Lung (tissue), 11 donors: ENCODE measurements at regions not wholly inside any gene's neighbourhood (a gene's known extent, or its start where the extent isn't known, plus 50 kb on each side); places are given as distances from the start of the nearest gene placed in this dataset.

Experiments used
- ATAC-seq: fragments of 200-7000 bp; cut with Tn5 transposase; one replicate; pipeline ENCODE4 v1.9.1; 2020; ENCODE audit warnings: moderate number of reproducible peaks; ENCODE audit not compliant: insufficient read depth, low FRiP score
- DNase-seq, 3 donors: peaks; one replicate each; pipeline ENCODE4 v3.0.0-alpha.2; 2013 to 2017
- H3K27ac ChIP-seq, 2 donors: one replicate each; pipeline ENCODE4 v1.5.1; 2013; ENCODE audit warnings: mild to moderate bottlenecking in 2 of 2, moderate library complexity in 2 of 2, control low read depth in 1 of 2, inconsistent platforms in 1 of 2, low read depth in 1 of 2, low read length in 1 of 2
- H3K27me3 ChIP-seq, 3 donors: one replicate each; pipeline ENCODE4 v1.5.1; 2013; ENCODE audit warnings: low read length in 2 of 3; ENCODE audit not compliant: control insufficient read depth in 3 of 3, insufficient read depth in 3 of 3
- H3K36me3 ChIP-seq, 4 donors: one replicate each; pipeline ENCODE4 v1.5.1; 2013; ENCODE audit warnings: low read length in 4 of 4, mild to moderate bottlenecking in 1 of 4, moderate library complexity in 1 of 4; ENCODE audit not compliant: control insufficient read depth in 4 of 4, insufficient read depth in 4 of 4
- H3K4me1 ChIP-seq, 5 donors: one replicate each; pipeline ENCODE4 v1.5.1; 2013; ENCODE audit warnings: low read length in 5 of 5, mild to moderate bottlenecking in 2 of 5, moderate library complexity in 1 of 5; ENCODE audit not compliant: control insufficient read depth in 5 of 5, insufficient read depth in 5 of 5
- H3K4me3 ChIP-seq: one replicate; pipeline ENCODE4 v1.5.1; 2013; ENCODE audit warnings: mild to moderate bottlenecking, control low read depth, moderate library complexity
- H3K9ac ChIP-seq, 2 donors: one replicate each; pipeline ENCODE4 v1.5.1; 2013; ENCODE audit warnings: low read length in 2 of 2, control low read depth in 1 of 2; ENCODE audit not compliant: insufficient read depth in 1 of 2
- H3K9me3 ChIP-seq, 4 donors: one replicate each; pipeline ENCODE4 v1.5.1; 2013; ENCODE audit warnings: low read length in 3 of 4, mild to moderate bottlenecking in 1 of 4, moderate library complexity in 1 of 4; ENCODE audit not compliant: control insufficient read depth in 4 of 4, insufficient read depth in 3 of 4
- WGBS, 2 donors: extraction: QIAGEN DNeasy Blood & Tissue Kit; methylation state at CpG; one replicate each; pipeline ENCODE4 v1.1.7; 2013; 5-methylcytosine and 5-hydroxymethylcytosine counted together
- TF ChIP-seq, protein P1 (sequence below): IDR thresholded peaks from 2 replicates; pipeline ENCODE4 v1.5.1; 2012; ENCODE audit warnings: mild to moderate bottlenecking; ENCODE audit errors: control extremely low read depth, extremely low read depth
- donor health status: control.
- donor health status: control.
- donor health status: Bipolar disorder and iron deficiency.
- donor health status: healthy.
- donor health status: DM: yes; HTN: yes; CAD: no.

DNA sequence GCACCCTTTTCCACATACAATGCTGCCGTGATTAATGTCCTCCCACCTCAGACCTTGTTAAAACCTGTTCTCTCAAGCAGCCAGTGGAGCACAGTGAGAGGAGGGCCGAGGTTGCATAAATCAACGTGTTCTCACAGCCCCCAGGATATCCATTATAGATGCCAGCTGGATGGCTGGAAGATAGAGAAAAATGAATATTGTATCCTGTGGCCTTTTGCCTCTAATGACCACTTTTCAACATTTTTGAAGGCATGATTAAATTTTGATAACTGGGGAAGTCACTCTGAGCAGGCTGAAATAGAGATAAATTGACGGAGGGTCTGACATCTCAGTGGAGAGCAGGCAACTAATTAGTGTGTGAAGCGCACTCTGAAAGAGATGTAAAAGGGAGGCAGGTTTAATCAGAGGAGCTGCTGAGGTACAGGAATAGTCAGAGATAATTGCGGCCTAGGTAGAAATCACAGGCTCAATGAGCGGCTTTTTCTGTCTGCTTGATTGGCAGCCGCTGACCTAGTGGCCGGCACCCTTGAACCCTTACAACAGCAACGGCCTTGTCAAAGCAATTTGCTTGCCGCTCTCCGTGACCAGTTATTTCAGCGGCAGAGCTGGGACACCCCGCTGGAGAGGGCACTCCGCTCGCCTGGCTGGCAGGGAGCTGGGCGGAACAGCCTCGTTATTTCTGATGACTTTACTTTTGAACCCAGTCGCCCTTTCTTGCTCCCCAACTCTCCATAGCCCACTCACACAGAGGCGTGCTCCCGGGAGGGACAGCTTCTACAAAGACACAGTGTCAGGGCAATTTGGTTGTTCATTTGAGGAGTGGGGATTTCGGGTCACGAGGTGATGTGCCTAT is 560.7 kb downstream of the PSAT1 start:
- Histone ChIP-seq H3K4me1 (peaks cover 0 to 1% (median 0%) of the 10 kb centered on the region in 5 donors), H3K4me3 (no peak overlapping the region), H3K27ac (no peak overlapping the region), H3K36me3 (no peaks in the 10 kb centered on the region), H3K9ac (no peak overlapping the region), H3K27me3 (no peaks in the 10 kb centered on the region), H3K9me3 (peaks cover 0 to 2% (median under 1%) of the 10 kb centered on the region in 4 donors)
- TF ChIP-seq, protein P1, sequence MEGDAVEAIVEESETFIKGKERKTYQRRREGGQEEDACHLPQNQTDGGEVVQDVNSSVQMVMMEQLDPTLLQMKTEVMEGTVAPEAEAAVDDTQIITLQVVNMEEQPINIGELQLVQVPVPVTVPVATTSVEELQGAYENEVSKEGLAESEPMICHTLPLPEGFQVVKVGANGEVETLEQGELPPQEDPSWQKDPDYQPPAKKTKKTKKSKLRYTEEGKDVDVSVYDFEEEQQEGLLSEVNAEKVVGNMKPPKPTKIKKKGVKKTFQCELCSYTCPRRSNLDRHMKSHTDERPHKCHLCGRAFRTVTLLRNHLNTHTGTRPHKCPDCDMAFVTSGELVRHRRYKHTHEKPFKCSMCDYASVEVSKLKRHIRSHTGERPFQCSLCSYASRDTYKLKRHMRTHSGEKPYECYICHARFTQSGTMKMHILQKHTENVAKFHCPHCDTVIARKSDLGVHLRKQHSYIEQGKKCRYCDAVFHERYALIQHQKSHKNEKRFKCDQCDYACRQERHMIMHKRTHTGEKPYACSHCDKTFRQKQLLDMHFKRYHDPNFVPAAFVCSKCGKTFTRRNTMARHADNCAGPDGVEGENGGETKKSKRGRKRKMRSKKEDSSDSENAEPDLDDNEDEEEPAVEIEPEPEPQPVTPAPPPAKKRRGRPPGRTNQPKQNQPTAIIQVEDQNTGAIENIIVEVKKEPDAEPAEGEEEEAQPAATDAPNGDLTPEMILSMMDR: no peak
- DNase-seq (no peak), ATAC-seq (no peak)
- WGBS, 2 donors: 81 to 87% methylated on average over 23 of the region's 23 CpGs

DNA sequence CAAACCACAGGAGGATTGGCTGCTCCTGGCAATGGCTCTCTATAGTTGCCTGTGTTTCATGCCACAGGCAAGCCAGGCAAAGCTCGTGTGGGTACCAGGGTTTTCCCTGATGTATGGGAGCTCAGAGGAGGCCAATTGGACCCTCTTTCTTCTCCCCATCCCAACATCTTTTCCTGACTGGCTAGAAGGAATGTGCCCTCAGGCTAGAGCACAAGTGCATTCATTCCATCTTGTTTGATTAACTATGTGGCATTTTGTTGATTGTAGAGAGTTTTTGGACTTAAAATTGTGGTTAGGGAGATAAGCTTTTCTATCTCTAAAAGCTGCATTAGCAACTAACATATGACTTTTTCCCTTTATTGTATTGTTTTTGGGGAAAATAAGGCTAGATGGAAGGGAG is 561.3 kb downstream of the PSAT1 start:
- no peak for DNase-seq
- Histone ChIP-seq H3K4me3 (no peak overlapping the region), H3K4me1 (peaks cover 0 to 1% (median 0%) of the 10 kb centered on the region in 5 donors), H3K27ac (no peak overlapping the region), H3K9me3 (peaks cover 0 to 2% (median 0%) of the 10 kb centered on the region in 4 donors), H3K9ac (no peak overlapping the region), H3K36me3 (no peaks in the 10 kb centered on the region), H3K27me3 (no peaks in the 10 kb centered on the region)
- WGBS, 2 donors: 50 to 92% methylated on average over 1 of the region's 1 CpG
- no peak for ATAC-seq
- TF ChIP-seq, protein P1: no peak

DNA sequence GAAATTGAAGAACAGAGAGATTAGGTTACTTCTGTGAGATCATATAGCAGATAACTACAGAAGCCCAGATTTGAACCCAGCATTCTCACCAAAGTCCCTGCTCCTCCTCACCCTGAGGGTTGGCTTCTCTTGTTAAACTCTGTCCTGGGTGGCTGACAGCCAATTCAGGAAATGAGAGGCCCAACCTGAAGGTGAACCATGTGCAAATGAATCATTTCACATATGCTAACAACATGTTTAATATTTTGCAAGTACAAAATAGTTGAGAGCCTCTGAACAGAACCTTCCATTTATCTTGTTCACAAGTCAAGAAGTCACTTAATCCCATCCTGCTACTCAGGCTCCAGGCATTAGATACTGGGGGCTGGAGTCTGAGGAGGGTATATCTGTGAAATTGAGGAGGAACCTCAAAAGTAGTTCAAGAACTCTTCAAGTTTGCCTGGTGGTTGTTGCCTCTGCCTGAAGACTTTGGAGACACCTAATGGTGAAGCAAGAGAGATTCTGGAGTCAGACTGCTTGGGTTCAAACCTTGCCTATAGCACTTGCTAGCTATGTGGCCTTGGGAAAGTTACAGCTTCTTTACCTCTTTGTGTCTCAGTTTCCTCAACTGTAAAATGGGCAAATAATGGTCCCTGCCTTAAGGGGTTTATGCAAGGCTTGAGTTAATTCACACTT is 564.0 kb downstream of the PSAT1 start:
- Histone ChIP-seq H3K4me3 (no peak overlapping the region), H3K27ac (no peak overlapping the region), H3K27me3 (no peaks in the 10 kb centered on the region), H3K9me3 (peaks cover 0 to 2% (median 0%) of the 10 kb centered on the region in 4 donors), H3K9ac (no peak overlapping the region), H3K4me1 (peaks cover 0 to 1% (median 0%) of the 10 kb centered on the region in 5 donors), H3K36me3 (no peaks in the 10 kb centered on the region)
- ATAC-seq (no peak), DNase-seq (no peak)
- TF ChIP-seq, protein P1: no peak
